Stimulated activated CD4-positive, alpha-beta T cell treated with anti-CD3 and anti-CD28 coated beads, Interleukin-1b, Interleukin-23, amount 100 ng/mL, for 1 hour (primary cell): ENCODE measurements at regions not wholly inside any gene's neighbourhood (a gene's known extent, or its start where the extent isn't known, plus 50 kb on each side); places are given as distances from the start of the nearest gene placed in this dataset.
"Not testable (repeated sequence)": the region's sequence is repeated elsewhere in the genome, so short reads cannot be mapped to it uniquely, and the experiment has no call there.

Experiments used
- DNase-seq, 2 donors: peaks; one replicate each; pipeline ENCODE4 v3.0.0-alpha.2; 2020; ENCODE audit warnings: low read depth in 2 of 2

GRCh38 chr15:79539401-79539800 lies 107.3 kb downstream of the MINAR1 start:
- no peak for DNase-seq

- no peak for DNase-seq
Measured at GRCh38 chr15:79540551-79540950, 108.4 kb downstream of the MINAR1 start.

GRCh38 chr15:79541196-79541595 lies 109.1 kb downstream of the MINAR1 start:
- no peak for DNase-seq

GRCh38 chr15:79543097-79543496 lies 111.0 kb downstream of the MINAR1 start:
- no peak for DNase-seq

GRCh38 chr15:79549196-79549595 lies 117.1 kb downstream of the MINAR1 start:
- no peak for DNase-seq

DNA sequence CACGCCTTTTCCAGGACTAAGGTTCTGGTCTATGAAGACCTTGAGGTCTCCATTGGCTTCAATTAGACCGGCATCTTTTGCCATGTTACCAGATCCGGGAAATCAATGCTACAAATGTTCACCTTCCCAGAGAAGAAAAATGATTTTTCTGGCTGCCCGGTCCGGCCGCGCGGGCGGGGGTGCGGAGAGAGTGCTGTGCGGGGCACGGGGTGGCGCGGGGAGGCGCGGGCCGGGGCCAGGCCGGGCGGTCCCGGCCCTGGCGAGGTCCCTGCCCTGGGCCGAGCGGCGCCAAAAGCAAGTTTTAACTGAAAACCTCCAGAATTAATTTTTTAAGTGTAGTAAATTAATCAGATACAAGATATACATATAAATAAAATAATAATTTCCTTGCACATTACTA lies 128.2 kb downstream of the MINAR1 start:
- no peak for DNase-seq

GRCh38 chr15:79561982-79562381 lies 129.8 kb downstream of the MINAR1 start:
- DNase-seq, result no peak

DNA sequence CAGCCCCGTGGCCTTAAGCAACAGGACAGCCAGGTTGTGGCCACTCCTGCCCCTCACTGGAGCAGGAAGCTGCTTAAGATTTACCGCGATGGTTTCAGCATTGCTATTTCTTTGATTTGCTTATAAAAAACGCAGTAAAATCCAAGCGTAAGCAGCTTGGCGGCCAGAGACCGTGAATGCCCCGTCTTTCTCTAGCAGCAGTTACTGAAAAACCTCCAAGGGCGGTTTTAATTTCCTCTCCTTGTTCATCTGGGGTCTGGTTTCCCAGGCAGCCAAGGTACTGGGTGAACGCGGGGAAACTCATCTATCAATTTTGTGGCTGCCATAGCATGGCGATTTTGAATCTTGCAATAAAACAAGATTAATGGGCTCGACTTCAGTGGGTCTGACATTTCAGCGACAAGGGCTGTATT lies 130.3 kb downstream of the MINAR1 start:
- no peak for DNase-seq

DNA sequence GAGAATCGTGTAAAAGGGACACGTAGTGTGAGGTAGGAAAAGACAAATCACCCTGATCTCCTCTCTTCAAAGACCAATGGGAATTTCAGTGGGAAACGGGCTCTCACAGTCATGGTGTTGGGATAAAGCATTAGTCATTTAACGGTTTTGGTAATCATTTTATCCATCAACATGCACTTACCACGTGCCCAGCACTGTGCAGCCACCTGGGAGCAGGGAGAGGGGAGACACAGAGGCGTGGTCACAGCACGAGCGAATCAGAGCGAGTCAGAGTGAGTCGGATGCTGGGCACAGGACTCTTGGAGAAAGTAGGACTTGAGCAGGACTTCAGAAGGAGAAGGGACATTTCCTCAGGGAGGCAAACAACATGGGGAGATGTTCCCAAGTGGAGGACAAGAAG lies 130.8 kb downstream of the MINAR1 start:
- no peak for DNase-seq

DNA sequence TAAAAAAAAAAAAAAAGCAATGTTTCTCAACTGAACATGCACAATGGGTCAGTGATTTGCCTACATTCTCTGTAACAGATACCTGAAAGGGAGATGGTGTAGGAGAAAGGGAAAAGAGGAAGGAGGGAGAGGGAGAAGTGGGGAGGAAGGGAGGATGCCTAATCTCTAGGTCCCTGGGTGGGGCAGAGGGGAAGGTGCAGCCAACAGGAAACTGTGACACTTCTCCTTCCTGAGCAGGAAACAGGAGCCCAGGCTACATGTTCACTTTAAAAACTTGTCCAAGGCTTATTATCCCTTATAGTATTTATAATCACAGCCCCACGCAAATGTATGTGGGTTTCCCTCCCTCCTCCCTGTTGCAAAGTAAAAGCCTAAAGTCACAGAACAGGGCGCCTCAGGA lies 137.9 kb downstream of the MINAR1 start:
- no peak for DNase-seq

GRCh38 chr15:79572691-79573404 lies 140.7 kb downstream of the MINAR1 start:
- no peak for DNase-seq

DNA sequence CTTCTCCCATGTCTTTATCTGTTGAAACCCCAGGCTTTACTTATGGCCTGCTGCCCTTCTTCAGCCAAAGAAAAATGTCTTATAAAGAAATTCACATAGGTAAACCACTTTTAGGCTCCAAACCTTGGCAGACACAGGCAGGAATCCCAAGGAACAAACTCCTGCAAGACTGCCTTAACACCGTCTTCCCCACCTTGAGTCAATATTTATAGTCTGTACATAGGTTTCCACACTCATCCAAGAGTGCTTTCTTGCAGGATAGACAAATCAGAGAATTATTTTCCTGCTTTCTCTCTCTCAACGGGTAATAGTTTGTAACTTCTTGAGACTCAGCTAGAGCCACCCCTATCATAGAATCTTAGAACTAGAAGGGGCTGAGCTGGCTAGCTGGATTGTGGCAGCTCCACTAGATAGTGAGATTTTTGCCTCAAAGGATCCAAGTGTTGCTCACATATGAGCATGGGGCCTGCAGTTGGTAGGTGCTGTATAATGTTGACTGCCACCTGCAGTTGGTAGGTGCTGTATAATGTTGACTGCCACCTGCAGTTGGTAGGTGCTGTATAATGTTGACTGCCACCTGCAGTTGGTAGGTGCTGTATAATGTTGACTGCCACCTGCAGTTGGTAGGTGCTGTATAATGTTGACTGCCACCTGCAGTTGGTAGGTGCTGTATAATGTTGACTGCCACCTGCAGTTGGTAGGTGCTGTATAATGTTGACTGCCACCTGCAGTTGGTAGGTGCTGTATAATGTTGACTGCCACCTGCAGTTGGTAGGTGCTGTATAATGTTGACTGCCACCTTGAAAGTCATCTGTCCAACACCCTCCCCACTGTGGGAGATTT lies 142.5 kb downstream of the MINAR1 start:
- not testable (repeated sequence) for DNase-seq

DNA sequence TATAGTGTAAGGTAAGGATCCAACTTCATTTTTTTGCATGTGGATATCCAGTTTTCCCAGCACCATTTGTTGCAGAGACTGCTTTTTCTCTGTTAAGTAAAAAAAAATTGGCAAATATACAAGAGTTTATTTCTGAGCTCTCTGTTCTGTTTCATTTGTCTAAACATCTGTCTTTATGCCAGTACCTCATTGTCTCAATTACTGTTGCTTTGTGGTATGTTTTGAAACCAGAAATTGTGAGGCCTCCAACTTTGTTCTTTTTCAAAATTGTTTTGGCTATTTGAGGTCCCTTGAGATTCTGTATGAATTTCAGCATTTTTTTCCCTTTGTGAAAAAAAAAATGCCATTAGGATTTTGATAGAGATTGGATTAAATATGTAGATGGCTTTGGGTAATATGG lies 150.5 kb downstream of the MINAR1 start:
- no peak for DNase-seq

GRCh38 chr15:79592126-79592525 lies 160.0 kb downstream of the MINAR1 start:
- DNase-seq, result no peak

- DNase-seq, result no peak
Measured at GRCh38 chr15:79593119-79593869, 161.2 kb downstream of the MINAR1 start.

- no peak for DNase-seq
Measured at GRCh38 chr15:79595306-79595705, 163.2 kb downstream of the MINAR1 start.

GRCh38 chr15:79595995-79596622 lies 164.0 kb downstream of the MINAR1 start:
- DNase-seq, result peak in 1 of 2 donors; percentile 0

GRCh38 chr15:79598639-79599038 lies 166.5 kb downstream of the MINAR1 start:
- DNase-seq, result no peak

DNA sequence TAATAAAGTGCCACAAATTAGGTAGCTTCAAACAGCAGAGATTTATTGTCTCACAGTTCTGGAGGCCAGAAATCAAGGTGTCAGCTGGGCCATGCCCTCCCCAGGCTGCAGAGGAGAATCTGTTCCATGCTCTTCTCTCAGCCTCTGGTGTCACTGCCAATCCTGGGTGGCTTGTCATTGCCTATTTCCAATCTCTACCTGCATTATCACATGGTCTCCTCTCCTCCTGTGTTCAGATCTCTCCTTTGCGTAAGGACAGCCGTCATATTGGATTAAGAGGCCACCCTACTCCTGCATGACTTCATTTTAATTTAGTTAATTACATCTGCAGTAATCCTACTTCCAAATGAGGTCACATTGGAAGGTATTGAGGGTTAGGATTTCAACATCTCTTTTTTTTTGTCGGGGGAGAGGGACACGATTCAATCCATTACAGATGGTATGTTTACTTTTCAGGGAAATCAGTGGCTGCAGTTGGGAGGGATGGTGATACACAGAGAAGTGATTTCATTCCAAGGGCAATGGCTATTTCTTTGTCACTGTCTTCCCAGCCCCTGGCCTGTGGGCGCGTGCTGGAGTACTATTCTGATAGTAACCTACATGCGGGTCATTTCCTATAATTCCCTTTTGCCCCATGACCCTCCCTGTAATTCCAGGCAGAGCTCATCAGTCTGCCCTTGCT lies 169.4 kb downstream of the MINAR1 start:
- no peak for DNase-seq

- DNase-seq, result no peak
Measured at GRCh38 chr15:79602180-79602579, 170.0 kb downstream of the MINAR1 start.

GRCh38 chr15:79602731-79603130 lies 170.6 kb downstream of the MINAR1 start:
- DNase-seq, result no peak
